Hematopoietic multipotent progenitor cell treated with erythropoietin and hydrocortisone succinate and interleukin-3 and kit ligand, for 17 days (in vitro differentiated cells): ENCODE measurements at regions not wholly inside any gene's neighbourhood (a gene's known extent, or its start where the extent isn't known, plus 50 kb on each side); places are given as distances from the start of the nearest gene placed in this dataset.
"Not testable (repeated sequence)": the region's sequence is repeated elsewhere in the genome, so short reads cannot be mapped to it uniquely, and the experiment has no call there.

Experiments used
- DNase-seq: peaks from one replicate; pipeline ENCODE4 v3.0.0-alpha.2; 2015; ENCODE audit warnings: low spot score

GRCh38 chr9:106758911-106759310 is 104.1 kb upstream of the ZNF462 start:
- DNase-seq, result no peak

- no peak for DNase-seq
Measured at GRCh38 chr9:106761493-106761892, 101.5 kb upstream of the ZNF462 start.

GRCh38 chr9:106766616-106767015 is 96.3 kb upstream of the ZNF462 start:
- DNase-seq, result no peak

GRCh38 chr9:106769331-106769730 is 93.6 kb upstream of the ZNF462 start:
- no peak for DNase-seq

GRCh38 chr9:106771608-106772007 is 91.4 kb upstream of the ZNF462 start:
- DNase-seq, result no peak

GRCh38 chr9:106772523-106773290 is 90.3 kb upstream of the ZNF462 start:
- no peak for DNase-seq

- no peak for DNase-seq
Measured at GRCh38 chr9:106773750-106774149, 89.2 kb upstream of the ZNF462 start.

GRCh38 chr9:106775960-106776359 is 87.0 kb upstream of the ZNF462 start:
- DNase-seq, result no peak

GRCh38 chr9:106779796-106780195 is 83.2 kb upstream of the ZNF462 start:
- DNase-seq, result no peak

GRCh38 chr9:106783121-106783520 is 79.8 kb upstream of the ZNF462 start:
- no peak for DNase-seq

GRCh38 chr9:106784076-106784475 is 78.9 kb upstream of the ZNF462 start:
- DNase-seq, result no peak

GRCh38 chr9:106785200-106785599 is 77.8 kb upstream of the ZNF462 start:
- no peak for DNase-seq

- not testable (repeated sequence) for DNase-seq
Measured at GRCh38 chr9:106788021-106788420, 74.9 kb upstream of the ZNF462 start.

GRCh38 chr9:106795031-106795430 is 67.9 kb upstream of the ZNF462 start:
- no peak for DNase-seq

GRCh38 chr9:106796771-106797170 is 66.2 kb upstream of the ZNF462 start:
- no peak for DNase-seq

- no peak for DNase-seq
Measured at GRCh38 chr9:106797299-106797698, 65.7 kb upstream of the ZNF462 start.

GRCh38 chr9:106798016-106798799 is 64.8 kb upstream of the ZNF462 start:
- DNase-seq, result no peak

- no peak for DNase-seq
Measured at GRCh38 chr9:106799152-106799551, 63.8 kb upstream of the ZNF462 start.

- DNase-seq, result no peak
Measured at GRCh38 chr9:106800701-106801270, 62.2 kb upstream of the ZNF462 start.

GRCh38 chr9:106801816-106802215 is 61.1 kb upstream of the ZNF462 start:
- DNase-seq, result no peak
